ENCODE measurements at regions not wholly inside any gene's neighbourhood (a gene's known extent, or its start where the extent isn't known, plus 50 kb on each side); places are given as distances from the start of the nearest gene placed in this dataset.

DNA sequence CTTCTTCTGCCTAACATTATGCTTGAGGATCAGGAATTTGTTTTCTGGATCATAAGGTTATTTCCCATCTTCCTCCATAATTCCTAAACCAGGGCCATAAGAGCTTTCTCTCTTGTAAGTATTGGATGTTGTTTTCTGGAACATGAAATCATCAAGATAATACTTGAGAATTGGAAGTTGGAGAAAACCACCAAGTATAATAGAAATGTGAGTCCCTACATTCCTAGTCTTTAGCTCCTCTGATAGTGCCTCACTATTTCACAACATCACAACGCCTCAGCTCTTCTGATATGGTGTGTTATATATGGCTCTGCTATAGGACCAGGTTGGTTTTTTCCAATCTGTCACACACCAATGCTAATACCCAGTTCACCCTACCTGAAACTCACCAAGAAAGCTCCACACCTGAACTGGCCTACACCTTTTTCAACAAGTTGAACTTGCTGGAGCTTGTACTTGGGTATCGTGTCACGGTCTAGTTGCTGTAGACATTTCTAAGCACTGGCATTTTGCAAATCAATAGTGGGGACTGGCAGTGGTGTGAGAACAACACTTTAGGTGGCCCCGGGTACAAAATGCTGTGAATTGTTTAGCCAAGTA, 141.1 kb downstream of the ACTBL2 start:
- Histone ChIP-seq H3K27ac (ENCODE audit: low read length) (no peak overlapping the region), H3K36me3 (ENCODE audit: control insufficient read depth, insufficient read depth, low read length) (no peaks in the 10 kb centered on the region), H3K4me1 (ENCODE audit: control insufficient read depth, insufficient read depth, low read length) (no peaks in the 10 kb centered on the region), H3K4me3 (ENCODE audit: low read length) (no peak overlapping the region), H3K9me3 (ENCODE audit: control insufficient read depth, insufficient read depth, low read length) (no peaks in the 10 kb centered on the region), H3K27me3 (ENCODE audit: control insufficient read depth, insufficient read depth, low read length) (no peaks in the 10 kb centered on the region)
- TF ChIP-seq, protein P1, sequence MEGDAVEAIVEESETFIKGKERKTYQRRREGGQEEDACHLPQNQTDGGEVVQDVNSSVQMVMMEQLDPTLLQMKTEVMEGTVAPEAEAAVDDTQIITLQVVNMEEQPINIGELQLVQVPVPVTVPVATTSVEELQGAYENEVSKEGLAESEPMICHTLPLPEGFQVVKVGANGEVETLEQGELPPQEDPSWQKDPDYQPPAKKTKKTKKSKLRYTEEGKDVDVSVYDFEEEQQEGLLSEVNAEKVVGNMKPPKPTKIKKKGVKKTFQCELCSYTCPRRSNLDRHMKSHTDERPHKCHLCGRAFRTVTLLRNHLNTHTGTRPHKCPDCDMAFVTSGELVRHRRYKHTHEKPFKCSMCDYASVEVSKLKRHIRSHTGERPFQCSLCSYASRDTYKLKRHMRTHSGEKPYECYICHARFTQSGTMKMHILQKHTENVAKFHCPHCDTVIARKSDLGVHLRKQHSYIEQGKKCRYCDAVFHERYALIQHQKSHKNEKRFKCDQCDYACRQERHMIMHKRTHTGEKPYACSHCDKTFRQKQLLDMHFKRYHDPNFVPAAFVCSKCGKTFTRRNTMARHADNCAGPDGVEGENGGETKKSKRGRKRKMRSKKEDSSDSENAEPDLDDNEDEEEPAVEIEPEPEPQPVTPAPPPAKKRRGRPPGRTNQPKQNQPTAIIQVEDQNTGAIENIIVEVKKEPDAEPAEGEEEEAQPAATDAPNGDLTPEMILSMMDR (IDR thresholded peaks at IDR 0.05): no peak
- 92% methylated on average over 3 of the region's 4 CpGs for WGBS (ENCODE audit: insufficient coverage)
- peaks cover 4 to 23% of the 10 kb centered on the region in 2 donors for H3K27me3 Mint-ChIP-seq (ENCODE audit: low read depth in 2 of 2)
- intact Hi-C loops (cut with micrococcal nuclease): no loop called here
- no peaks in the 10 kb centered on the region for H3K36me3 Mint-ChIP-seq
- H3K9me3 Mint-ChIP-seq: no peaks in the 10 kb centered on the region
- ATAC-seq (no peak), DNase-seq (no peak)
- H3K4me3 Mint-ChIP-seq: no peak overlapping the region
- H3K4me1 Mint-ChIP-seq: no peaks in the 10 kb centered on the region
- no peak overlapping the region for H3K27ac Mint-ChIP-seq

DNA sequence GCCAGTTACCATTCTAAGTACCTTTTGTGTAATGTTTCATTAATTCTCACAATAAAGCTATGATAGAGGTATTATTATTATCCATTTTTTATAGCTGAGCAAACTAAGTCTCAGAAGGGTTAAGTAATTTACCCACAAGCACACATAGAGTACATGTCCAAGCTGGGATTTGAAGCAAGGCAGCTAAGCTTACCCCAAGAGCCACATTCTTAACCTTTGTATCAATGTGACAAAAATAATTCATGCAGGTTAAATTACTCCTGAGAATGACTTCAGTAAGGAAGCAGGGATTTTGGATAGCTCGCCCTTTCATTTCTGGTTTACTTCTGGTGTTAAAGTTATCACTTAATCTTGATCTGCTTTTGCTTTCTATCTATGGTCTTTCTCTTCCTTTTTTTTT, 141.9 kb downstream of the ACTBL2 start:
- H3K27ac Mint-ChIP-seq: no peak overlapping the region
- Histone ChIP-seq H3K4me3 (ENCODE audit: low read length) (no peak overlapping the region), H3K36me3 (ENCODE audit: control insufficient read depth, insufficient read depth, low read length) (no peaks in the 10 kb centered on the region), H3K9me3 (ENCODE audit: control insufficient read depth, insufficient read depth, low read length) (no peaks in the 10 kb centered on the region), H3K27ac (ENCODE audit: low read length) (no peak overlapping the region), H3K27me3 (ENCODE audit: control insufficient read depth, insufficient read depth, low read length) (no peaks in the 10 kb centered on the region), H3K4me1 (ENCODE audit: control insufficient read depth, insufficient read depth, low read length) (no peaks in the 10 kb centered on the region)
- no peaks in the 10 kb centered on the region for H3K4me1 Mint-ChIP-seq
- TF ChIP-seq, protein P1 (IDR thresholded peaks at IDR 0.05): no peak
- DNase-seq: no peak
- peaks cover 0 to 23% of the 10 kb centered on the region in 2 donors for H3K27me3 Mint-ChIP-seq (ENCODE audit: low read depth in 2 of 2)
- ATAC-seq: no peak
- H3K4me3 Mint-ChIP-seq: no peak overlapping the region
- H3K36me3 Mint-ChIP-seq: no peaks in the 10 kb centered on the region
- H3K9me3 Mint-ChIP-seq: no peaks in the 10 kb centered on the region
- intact Hi-C loops (cut with micrococcal nuclease): no loop called here
- WGBS (ENCODE audit: insufficient coverage): 55% methylated on average over 1 of the region's 1 CpG

DNA sequence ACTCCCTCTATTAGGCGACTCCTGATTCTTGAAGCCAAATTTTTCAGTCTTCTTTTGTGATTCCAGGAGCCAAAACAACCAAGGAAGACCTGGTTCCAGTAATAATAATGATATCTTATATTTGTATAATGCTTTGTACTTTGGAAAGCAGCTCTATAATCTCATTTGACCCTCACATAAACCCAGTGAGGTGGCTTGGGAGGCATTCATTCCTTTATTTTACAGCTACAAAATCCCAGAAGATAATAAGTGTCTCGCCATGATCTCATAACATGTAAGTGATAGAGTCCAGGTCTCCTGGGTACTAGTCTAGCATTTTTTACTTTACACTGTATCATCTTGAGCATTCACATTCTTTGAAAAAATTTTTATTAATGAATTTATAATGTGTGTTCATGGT, 143.1 kb downstream of the ACTBL2 start:
- ATAC-seq (no peak), DNase-seq (no peak)
- Histone ChIP-seq H3K27ac (ENCODE audit: low read length) (no peak overlapping the region), H3K4me1 (ENCODE audit: control insufficient read depth, insufficient read depth, low read length) (no peaks in the 10 kb centered on the region), H3K4me3 (ENCODE audit: low read length) (no peak overlapping the region), H3K27me3 (ENCODE audit: control insufficient read depth, insufficient read depth, low read length) (no peaks in the 10 kb centered on the region), H3K9me3 (ENCODE audit: control insufficient read depth, insufficient read depth, low read length) (no peaks in the 10 kb centered on the region), H3K36me3 (ENCODE audit: control insufficient read depth, insufficient read depth, low read length) (no peaks in the 10 kb centered on the region)
- H3K27ac Mint-ChIP-seq: no peak overlapping the region
- H3K36me3 Mint-ChIP-seq: no peaks in the 10 kb centered on the region
- H3K4me3 Mint-ChIP-seq: no peak overlapping the region
- no peaks in the 10 kb centered on the region for H3K9me3 Mint-ChIP-seq
- intact Hi-C loops (cut with micrococcal nuclease): no loop called here
- TF ChIP-seq, protein P1 (IDR thresholded peaks at IDR 0.05): no peak
- no CpG with 5 or more reads among the region's 2 CpGs for WGBS (ENCODE audit: insufficient coverage)
- H3K4me1 Mint-ChIP-seq: no peaks in the 10 kb centered on the region
- peaks cover 0 to 23% of the 10 kb centered on the region in 2 donors for H3K27me3 Mint-ChIP-seq (ENCODE audit: low read depth in 2 of 2)

DNA sequence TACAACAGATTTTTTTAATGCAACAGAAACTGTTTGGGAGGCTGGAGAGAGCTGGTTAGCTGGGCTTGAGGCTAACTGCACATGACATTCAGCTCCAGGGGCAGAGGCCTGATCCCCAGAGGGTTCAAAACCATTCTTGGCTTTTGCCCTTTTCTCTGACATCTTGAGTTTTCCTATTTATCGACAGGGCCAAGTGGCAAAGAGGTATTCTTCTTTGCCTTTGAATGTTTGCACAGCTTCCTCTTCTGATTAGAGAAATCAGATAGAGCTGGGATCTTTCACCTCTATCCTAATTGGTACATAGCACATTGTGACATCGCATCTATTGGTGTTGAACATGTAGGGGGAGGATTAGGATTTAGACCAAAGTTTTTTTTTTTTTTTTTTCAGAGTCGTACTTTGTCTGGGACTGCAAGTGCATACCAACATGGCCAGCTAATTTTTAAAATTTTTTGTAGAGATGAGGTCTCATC, 143.7 kb downstream of the ACTBL2 start:
- Mint-ChIP-seq H3K4me1 (no peaks in the 10 kb centered on the region), H3K4me3 (no peak overlapping the region), H3K36me3 (no peaks in the 10 kb centered on the region), H3K9me3 (no peaks in the 10 kb centered on the region), H3K27me3 (ENCODE audit: low read depth in 2 of 2) (peaks cover 0 to 23% of the 10 kb centered on the region in 2 donors), H3K27ac (no peak overlapping the region)
- intact Hi-C loops (cut with micrococcal nuclease): no loop called here
- H3K4me1 ChIP-seq (ENCODE audit: control insufficient read depth, insufficient read depth, low read length): no peaks in the 10 kb centered on the region
- no peaks in the 10 kb centered on the region for H3K27me3 ChIP-seq (ENCODE audit: control insufficient read depth, insufficient read depth, low read length)
- no peak for ATAC-seq
- H3K9me3 ChIP-seq (ENCODE audit: control insufficient read depth, insufficient read depth, low read length): no peaks in the 10 kb centered on the region
- no peaks in the 10 kb centered on the region for H3K36me3 ChIP-seq (ENCODE audit: control insufficient read depth, insufficient read depth, low read length)
- TF ChIP-seq, protein P1 (IDR thresholded peaks at IDR 0.05): no peak
- WGBS (ENCODE audit: insufficient coverage): 75% methylated on average over 2 of the region's 3 CpGs
- no peak for DNase-seq
- no peak overlapping the region for H3K4me3 ChIP-seq (ENCODE audit: low read length)
- no peak overlapping the region for H3K27ac ChIP-seq (ENCODE audit: low read length)
